ENCODE measurements at regions not wholly inside any gene's neighbourhood (a gene's known extent, or its start where the extent isn't known, plus 50 kb on each side); places are given as distances from the start of the nearest gene placed in this dataset.

DNA sequence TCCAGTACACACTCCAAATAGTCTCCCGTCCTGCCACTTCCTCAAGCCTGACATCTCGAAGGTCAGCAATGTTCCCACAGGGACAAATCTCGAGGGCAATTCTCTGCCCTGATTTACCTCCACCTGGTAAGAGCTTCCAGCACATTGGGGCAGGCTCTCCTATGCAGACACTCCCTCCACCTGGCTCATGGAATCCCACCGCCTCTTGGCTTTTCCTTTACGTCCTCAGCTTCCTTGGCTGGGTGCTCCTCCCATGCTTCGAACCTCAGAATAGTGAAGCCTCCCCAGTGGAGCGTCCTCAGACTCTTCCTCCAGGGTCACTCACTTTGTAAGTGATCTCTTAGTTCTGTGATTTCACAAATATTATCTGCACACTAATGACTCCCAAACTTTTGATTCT is 205.2 kb upstream of the ECI2 start:
- no peak overlapping the region for H3K27ac Mint-ChIP-seq
- no peak for DNase-seq (ENCODE audit: low spot score)

More for the DNA sequence above, 205.2 kb upstream of the ECI2 start:
- no peak overlapping the region for H3K4me3 ChIP-seq
- H3K27me3 ChIP-seq (ENCODE audit: insufficient read depth), result no peaks in the 10 kb centered on the region
- no peak overlapping the region for H3K27ac ChIP-seq (ENCODE audit: low read depth)
- Mint-ChIP-seq H3K9me3 (no peaks in the 10 kb centered on the region; the same call in 2 of the 3 replicates), H3K27me3 (ENCODE audit: insufficient read depth, low read depth, poor library complexity) (no peaks in the 10 kb centered on the region), H3K4me3 (no peak overlapping the region), H3K36me3 (ENCODE audit: low read depth) (0 out of 3 replicates have a peak, but pooled peaks cover 5% of the 10 kb centered on the region), H3K4me1 (peaks cover 7% of the 10 kb centered on the region; the same call in 2 of the 3 replicates)
- H3F3A ChIP-seq (replicated peaks; ENCODE audit: low read depth), result no peaks in the 10 kb centered on the region
- no peaks in the 10 kb centered on the region for H4K20me1 ChIP-seq (replicated peaks; ENCODE audit: insufficient read depth)
- peak overlapping the region; percentile 80 for H2AFZ ChIP-seq
- no peak overlapping the region for H3K4me2 ChIP-seq
- H3K36me3 ChIP-seq (ENCODE audit: insufficient read depth), result no peaks in the 10 kb centered on the region
- ATAC-seq, result no peak
- TF ChIP-seq, protein P1, sequence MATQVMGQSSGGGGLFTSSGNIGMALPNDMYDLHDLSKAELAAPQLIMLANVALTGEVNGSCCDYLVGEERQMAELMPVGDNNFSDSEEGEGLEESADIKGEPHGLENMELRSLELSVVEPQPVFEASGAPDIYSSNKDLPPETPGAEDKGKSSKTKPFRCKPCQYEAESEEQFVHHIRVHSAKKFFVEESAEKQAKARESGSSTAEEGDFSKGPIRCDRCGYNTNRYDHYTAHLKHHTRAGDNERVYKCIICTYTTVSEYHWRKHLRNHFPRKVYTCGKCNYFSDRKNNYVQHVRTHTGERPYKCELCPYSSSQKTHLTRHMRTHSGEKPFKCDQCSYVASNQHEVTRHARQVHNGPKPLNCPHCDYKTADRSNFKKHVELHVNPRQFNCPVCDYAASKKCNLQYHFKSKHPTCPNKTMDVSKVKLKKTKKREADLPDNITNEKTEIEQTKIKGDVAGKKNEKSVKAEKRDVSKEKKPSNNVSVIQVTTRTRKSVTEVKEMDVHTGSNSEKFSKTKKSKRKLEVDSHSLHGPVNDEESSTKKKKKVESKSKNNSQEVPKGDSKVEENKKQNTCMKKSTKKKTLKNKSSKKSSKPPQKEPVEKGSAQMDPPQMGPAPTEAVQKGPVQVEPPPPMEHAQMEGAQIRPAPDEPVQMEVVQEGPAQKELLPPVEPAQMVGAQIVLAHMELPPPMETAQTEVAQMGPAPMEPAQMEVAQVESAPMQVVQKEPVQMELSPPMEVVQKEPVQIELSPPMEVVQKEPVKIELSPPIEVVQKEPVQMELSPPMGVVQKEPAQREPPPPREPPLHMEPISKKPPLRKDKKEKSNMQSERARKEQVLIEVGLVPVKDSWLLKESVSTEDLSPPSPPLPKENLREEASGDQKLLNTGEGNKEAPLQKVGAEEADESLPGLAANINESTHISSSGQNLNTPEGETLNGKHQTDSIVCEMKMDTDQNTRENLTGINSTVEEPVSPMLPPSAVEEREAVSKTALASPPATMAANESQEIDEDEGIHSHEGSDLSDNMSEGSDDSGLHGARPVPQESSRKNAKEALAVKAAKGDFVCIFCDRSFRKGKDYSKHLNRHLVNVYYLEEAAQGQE (IDR thresholded peaks at IDR 0.05; ENCODE audit: unreplicated experiment), result no peak
- TF ChIP-seq, protein P2, sequence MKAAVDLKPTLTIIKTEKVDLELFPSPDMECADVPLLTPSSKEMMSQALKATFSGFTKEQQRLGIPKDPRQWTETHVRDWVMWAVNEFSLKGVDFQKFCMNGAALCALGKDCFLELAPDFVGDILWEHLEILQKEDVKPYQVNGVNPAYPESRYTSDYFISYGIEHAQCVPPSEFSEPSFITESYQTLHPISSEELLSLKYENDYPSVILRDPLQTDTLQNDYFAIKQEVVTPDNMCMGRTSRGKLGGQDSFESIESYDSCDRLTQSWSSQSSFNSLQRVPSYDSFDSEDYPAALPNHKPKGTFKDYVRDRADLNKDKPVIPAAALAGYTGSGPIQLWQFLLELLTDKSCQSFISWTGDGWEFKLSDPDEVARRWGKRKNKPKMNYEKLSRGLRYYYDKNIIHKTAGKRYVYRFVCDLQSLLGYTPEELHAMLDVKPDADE (IDR thresholded peaks at IDR 0.05), result no peak
- no peak for TF ChIP-seq EZH2 (IDR thresholded peaks at IDR 0.05; ENCODE audit: low read depth, unreplicated experiment)
- TF ChIP-seq EZH2phosphoT487 (IDR thresholded peaks at IDR 0.05; ENCODE audit: unreplicated experiment), result no peak
- TF ChIP-seq, protein P3, sequence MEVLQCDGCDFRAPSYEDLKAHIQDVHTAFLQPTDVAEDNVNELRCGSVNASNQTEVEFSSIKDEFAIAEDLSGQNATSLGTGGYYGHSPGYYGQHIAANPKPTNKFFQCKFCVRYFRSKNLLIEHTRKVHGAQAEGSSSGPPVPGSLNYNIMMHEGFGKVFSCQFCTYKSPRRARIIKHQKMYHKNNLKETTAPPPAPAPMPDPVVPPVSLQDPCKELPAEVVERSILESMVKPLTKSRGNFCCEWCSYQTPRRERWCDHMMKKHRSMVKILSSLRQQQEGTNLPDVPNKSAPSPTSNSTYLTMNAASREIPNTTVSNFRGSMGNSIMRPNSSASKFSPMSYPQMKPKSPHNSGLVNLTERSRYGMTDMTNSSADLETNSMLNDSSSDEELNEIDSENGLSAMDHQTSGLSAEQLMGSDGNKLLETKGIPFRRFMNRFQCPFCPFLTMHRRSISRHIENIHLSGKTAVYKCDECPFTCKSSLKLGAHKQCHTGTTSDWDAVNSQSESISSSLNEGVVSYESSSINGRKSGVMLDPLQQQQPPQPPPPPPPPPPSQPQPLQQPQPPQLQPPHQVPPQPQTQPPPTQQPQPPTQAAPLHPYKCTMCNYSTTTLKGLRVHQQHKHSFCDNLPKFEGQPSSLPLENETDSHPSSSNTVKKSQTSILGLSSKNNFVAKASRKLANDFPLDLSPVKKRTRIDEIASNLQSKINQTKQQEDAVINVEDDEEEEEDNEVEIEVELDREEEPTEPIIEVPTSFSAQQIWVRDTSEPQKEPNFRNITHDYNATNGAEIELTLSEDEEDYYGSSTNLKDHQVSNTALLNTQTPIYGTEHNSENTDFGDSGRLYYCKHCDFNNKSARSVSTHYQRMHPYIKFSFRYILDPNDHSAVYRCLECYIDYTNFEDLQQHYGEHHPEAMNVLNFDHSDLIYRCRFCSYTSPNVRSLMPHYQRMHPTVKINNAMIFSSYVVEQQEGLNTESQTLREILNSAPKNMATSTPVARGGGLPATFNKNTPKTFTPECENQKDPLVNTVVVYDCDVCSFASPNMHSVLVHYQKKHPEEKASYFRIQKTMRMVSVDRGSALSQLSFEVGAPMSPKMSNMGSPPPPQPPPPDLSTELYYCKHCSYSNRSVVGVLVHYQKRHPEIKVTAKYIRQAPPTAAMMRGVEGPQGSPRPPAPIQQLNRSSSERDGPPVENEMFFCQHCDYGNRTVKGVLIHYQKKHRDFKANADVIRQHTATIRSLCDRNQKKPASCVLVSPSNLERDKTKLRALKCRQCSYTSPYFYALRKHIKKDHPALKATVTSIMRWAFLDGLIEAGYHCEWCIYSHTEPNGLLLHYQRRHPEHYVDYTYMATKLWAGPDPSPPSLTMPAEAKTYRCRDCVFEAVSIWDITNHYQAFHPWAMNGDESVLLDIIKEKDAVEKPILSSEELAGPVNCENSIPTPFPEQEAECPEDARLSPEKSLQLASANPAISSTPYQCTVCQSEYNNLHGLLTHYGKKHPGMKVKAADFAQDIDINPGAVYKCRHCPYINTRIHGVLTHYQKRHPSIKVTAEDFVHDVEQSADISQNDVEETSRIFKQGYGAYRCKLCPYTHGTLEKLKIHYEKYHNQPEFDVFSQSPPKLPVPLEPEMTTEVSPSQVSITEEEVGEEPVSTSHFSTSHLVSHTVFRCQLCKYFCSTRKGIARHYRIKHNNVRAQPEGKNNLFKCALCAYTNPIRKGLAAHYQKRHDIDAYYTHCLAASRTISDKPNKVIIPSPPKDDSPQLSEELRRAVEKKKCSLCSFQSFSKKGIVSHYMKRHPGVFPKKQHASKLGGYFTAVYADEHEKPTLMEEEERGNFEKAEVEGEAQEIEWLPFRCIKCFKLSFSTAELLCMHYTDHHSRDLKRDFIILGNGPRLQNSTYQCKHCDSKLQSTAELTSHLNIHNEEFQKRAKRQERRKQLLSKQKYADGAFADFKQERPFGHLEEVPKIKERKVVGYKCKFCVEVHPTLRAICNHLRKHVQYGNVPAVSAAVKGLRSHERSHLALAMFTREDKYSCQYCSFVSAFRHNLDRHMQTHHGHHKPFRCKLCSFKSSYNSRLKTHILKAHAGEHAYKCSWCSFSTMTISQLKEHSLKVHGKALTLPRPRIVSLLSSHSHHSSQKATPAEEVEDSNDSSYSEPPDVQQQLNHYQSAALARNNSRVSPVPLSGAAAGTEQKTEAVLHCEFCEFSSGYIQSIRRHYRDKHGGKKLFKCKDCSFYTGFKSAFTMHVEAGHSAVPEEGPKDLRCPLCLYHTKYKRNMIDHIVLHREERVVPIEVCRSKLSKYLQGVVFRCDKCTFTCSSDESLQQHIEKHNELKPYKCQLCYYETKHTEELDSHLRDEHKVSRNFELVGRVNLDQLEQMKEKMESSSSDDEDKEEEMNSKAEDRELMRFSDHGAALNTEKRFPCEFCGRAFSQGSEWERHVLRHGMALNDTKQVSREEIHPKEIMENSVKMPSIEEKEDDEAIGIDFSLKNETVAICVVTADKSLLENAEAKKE (CRISPR knock-in tag; IDR thresholded peaks at IDR 0.05), result no peak
- no peak for TF ChIP-seq JUNB (IDR thresholded peaks at IDR 0.05; ENCODE audit: unreplicated experiment)
- TF ChIP-seq STAT1 (IDR thresholded peaks at IDR 0.05; ENCODE audit: unreplicated experiment), result no peak
- no peak for TF ChIP-seq ZNF114 (CRISPR knock-in tag; IDR thresholded peaks at IDR 0.05)
- no peak for TF ChIP-seq POLR2AphosphoS5 (IDR thresholded peaks at IDR 0.05; ENCODE audit: low read depth)
- TF ChIP-seq NANOG (IDR thresholded peaks at IDR 0.05; ENCODE audit: borderline replicate concordance), result no peak
- TF ChIP-seq CREB1 (CRISPR knock-in tag; IDR thresholded peaks at IDR 0.05; ENCODE audit: low read depth), result no peak
- no peaks in the 10 kb centered on the region for H3K79me2 ChIP-seq (replicated peaks; ENCODE audit: insufficient read depth)
- peaks cover 5% of the 10 kb centered on the region; the same call in 1 of the 2 replicates for H3K9me2 ChIP-seq (ENCODE audit: insufficient read depth)
- H3K4me1 ChIP-seq (ENCODE audit: insufficient read depth), result no peaks in the 10 kb centered on the region

All from GM23338 (cell line).